ENCODE measurements at regions not wholly inside any gene's neighbourhood (a gene's known extent, or its start where the extent isn't known, plus 50 kb on each side); places are given as distances from the start of the nearest gene placed in this dataset.
A peak's percentile ranks its signal among the peaks of the same experiment; 100 is the strongest.

GRCh38 chr5:36739751-36740221 lies 133.4 kb downstream of the SLC1A3 start:
- peak; percentile 72 to 92 (median 80) for TF ChIP-seq CTCF (IDR thresholded peaks at IDR 0.05)
- peak; percentile 66 to 90 (median 78) for DNase-seq
- 6% methylated on average over 5 of the region's 5 CpGs for WGBS, 2 donors
- intact Hi-C loops (cut with DNase I): loop anchor here in 2 of 3 donors (5.0 to 10.0 kb wide), 3 partner anchors 128 to 265 kb away; partner anchors contain the start of gene NIPBL (in 1 of the 2)
- Histone ChIP-seq H3K4me1 (peaks cover 4 to 31% (median 23%) of the 10 kb centered on the region in 3 donors), H3K27me3 (no peaks in the 10 kb centered on the region), H3K27ac (peak overlapping the region in 3 of 4 donors; percentile 3 to 78 (median 67)), H3K4me3 (no peak overlapping the region), H3K9me3 (no peaks in the 10 kb centered on the region), H3K36me3 (no peaks in the 10 kb centered on the region)
- no peak for FAIRE-seq
- ATAC-seq: peak; percentile 49 to 82 (median 72)

GRCh38 chr5:36740259-36740898 lies 134.0 kb downstream of the SLC1A3 start:
- H3K36me3 ChIP-seq: no peaks in the 10 kb centered on the region
- peak overlapping the region in 3 of 4 donors; percentile 3 to 78 (median 67) for H3K27ac ChIP-seq
- no peaks in the 10 kb centered on the region for H3K9me3 ChIP-seq
- intact Hi-C loops (cut with DNase I): loop anchor here in 1 of 3 donors (10.0 kb wide), 1 partner anchor 134 kb away; the partner anchor contains the start of gene NIPBL
- no peak overlapping the region for H3K4me3 ChIP-seq
- WGBS, 2 donors: 38 to 48% methylated on average over 8 of the region's 8 CpGs
- no peaks in the 10 kb centered on the region for H3K27me3 ChIP-seq
- peaks cover 4 to 31% (median 23%) of the 10 kb centered on the region in 3 donors for H3K4me1 ChIP-seq
- DNase-seq (peak in 4 of 6 donors; percentile 38 to 73 (median 48)), FAIRE-seq (no peak), ATAC-seq (peak; percentile 56 to 71 (median 67))
- TF ChIP-seq CTCF (IDR thresholded peaks at IDR 0.05): no peak

- 29 to 41% methylated on average over 7 of the region's 7 CpGs for WGBS, 2 donors
- TF ChIP-seq CTCF (IDR thresholded peaks at IDR 0.05): no peak
- peaks cover 4 to 35% (median 29%) of the 10 kb centered on the region in 3 donors for H3K4me1 ChIP-seq
- no peaks in the 10 kb centered on the region for H3K9me3 ChIP-seq
- intact Hi-C loops (cut with DNase I): loop anchor here in 1 of 3 donors (10.0 kb wide), 1 partner anchor 134 kb away; the partner anchor contains the start of gene NIPBL
- no peak overlapping the region for H3K4me3 ChIP-seq
- peak; percentile 26 to 50 (median 44) for ATAC-seq
- no peaks in the 10 kb centered on the region for H3K36me3 ChIP-seq
- no peak for FAIRE-seq
- no peaks in the 10 kb centered on the region for H3K27me3 ChIP-seq
- H3K27ac ChIP-seq: peak overlapping the region in 2 of 4 donors; percentile 67 to 78
- DNase-seq: peak; percentile 55 to 83 (median 68)
These were observed 134.7 kb downstream of the SLC1A3 start for GRCh38 chr5:36741128-36741527.

GRCh38 chr5:36743891-36744772 lies 132.4 kb upstream of the NIPBL start:
- no peaks in the 10 kb centered on the region for H3K36me3 ChIP-seq
- H3K27ac ChIP-seq: peak overlapping the region; percentile 69 to 93 (median 83)
- peak in 5 of 6 donors; percentile 74 to 88 (median 82) for DNase-seq
- intact Hi-C loops (cut with DNase I): loop anchor here in 1 of 3 donors (10.0 kb wide), 1 partner anchor 131 kb away; the partner anchor contains the start of gene NIPBL
- no peaks in the 10 kb centered on the region for H3K27me3 ChIP-seq
- peak overlapping the region; percentile 16 to 52 (median 49) for H3K4me3 ChIP-seq
- FAIRE-seq: no peak
- H3K9me3 ChIP-seq: no peaks in the 10 kb centered on the region
- peak in 3 of 4 donors; percentile 53 to 67 (median 61) for TF ChIP-seq CTCF (IDR thresholded peaks at IDR 0.05)
- WGBS, 2 donors: 8% methylated on average over 22 of the region's 22 CpGs
- no peak for ATAC-seq
- H3K4me1 ChIP-seq: peaks cover 4 to 45% (median 32%) of the 10 kb centered on the region in 3 donors

All from pancreas (tissue), 10 donors.